HG03342 (cell line): ENCODE measurements at regions not wholly inside any gene's neighbourhood (a gene's known extent, or its start where the extent isn't known, plus 50 kb on each side); places are given as distances from the start of the nearest gene placed in this dataset.
"Not testable (repeated sequence)": the region's sequence is repeated elsewhere in the genome, so short reads cannot be mapped to it uniquely, and the experiment has no call there.

Experiments
- ATAC-seq: cut with Tn5 transposase; IDR thresholded peaks from one replicate; pipeline ENCODE4 v1.9.1; 2021; ENCODE audit warnings: mild to moderate bottlenecking, moderate library complexity; ENCODE audit not compliant: unreplicated experiment

DNA sequence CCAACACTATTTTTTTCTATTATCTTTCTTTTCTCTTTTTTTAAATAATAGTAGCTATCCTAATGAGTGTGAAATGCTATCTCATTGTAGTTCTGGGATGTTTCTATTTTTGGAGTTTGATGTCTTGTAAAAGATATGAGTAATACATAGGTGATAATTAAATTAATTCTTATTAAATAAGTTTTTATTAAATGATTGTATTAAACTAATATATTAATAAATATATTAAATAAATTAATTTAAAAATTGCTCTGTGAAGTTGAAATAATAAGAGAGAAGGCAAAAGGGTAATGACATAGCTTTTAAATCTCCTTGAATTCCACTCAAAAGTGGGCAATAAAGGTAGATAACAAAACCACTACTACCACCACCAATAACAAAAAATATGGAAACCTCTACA, 230.2 kb upstream of the SSTR1 start:
- ATAC-seq: no peak

DNA sequence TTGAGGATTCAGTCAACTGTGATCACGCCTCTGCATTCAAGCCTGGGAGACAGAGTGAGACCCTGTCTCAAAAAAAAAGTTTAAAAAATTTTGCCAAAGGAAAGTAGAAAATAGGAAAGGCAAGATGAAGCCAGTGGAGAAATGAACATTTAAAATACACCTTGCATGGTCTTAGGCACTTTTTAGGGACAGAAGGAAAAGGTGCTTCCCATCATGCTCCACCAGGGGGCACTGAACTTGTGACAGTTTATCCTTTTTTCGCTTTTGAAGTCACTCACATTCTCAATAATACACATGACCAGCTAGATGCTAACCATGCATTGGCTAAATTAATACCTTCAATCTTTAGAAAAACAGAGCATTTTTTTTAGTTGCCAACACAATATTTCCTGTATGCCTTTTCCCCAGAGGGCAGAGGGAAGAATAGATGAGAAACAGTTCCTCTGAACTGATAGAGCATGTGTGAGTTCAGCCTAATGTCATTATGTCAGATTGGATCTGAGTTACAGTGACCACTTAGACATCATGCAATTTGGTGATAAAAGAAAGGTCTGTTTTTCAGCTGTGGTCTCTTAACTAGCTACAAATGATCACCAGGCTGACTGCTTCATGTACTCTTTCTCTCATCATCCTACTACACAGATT, 221.8 kb upstream of the SSTR1 start:
- no peak for ATAC-seq

DNA sequence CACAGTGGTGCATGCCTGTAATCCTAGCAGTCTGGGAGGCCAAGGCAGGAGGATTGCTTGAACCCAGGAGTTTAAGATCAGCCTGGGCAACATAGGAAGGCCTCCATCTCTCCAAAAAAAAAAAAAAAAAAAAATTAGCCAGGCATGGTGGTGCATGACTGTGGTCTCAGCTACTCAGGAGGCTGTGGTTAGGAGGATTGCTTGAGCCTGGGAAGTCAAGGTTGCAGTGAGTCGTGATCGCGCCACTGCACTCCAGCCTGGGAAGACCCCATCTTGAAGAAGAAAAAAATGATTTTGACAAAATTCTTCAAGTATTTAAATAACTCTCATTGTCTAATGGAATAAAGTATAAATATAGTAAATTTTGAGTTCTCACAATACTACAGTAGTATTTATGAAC, 219.2 kb upstream of the SSTR1 start:
- ATAC-seq: no peak

DNA sequence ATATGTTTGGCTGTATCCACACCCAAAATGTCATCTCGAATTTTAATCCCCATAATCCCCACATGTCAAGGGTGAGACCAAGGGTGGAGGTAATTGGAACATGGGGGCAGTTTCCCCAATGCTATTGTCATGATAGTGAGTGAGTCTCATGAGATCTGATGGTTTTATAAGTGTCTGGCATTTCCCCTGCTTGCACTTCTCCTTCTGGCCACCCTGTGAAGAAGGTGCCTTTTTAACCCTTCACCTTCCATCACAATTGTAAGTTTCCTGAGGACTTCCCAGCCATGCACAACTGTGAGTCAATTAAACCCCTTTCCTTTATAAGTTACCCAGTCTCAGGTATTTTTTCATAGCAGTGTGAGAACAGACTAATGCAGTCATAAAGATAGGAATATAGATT, 216.7 kb upstream of the SSTR1 start:
- no peak for ATAC-seq

DNA sequence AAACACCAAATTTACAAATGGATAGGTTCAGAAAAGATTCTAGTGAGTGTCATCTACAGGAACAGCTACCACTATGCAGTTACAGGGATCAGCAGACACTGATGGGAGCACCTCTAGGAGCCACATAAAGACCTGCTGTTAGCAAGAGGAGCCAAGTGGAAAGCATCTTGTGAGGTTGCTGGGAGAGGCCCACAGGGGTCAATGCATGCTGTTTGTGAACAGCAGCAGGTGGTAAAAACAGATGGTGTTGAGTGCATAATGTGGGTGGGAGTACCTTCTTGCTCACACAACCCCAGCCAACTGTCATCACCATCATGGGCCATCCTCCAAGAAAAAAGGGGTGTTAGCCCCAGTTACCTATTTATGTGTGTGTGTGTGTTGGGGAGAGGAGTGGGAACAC, 215.2 kb upstream of the SSTR1 start:
- ATAC-seq: no peak

DNA sequence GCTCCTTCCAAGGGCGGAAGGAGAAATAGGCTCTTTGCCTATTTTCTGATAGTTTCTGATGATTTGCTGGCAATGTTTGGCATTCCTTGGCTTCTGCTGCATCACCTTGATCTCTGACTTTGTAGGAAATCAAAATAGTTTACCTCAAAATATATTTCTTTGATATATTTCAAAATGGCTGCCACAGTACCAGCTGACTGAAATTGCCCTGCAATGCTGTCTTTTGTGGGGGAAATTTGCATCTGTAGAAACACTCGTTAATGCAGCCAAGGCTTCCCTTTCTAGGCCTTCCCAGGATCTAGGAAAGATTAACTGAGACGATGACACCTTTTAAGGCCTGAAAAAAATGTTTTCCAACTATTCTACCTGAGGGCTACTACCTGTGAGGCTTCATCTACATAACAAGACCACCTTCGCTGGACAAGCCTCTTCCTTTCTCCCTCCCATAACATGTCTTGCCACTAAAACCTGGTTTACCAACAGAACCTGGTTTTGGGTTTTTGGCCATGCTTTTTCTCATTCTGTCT, 212.8 kb upstream of the SSTR1 start:
- no peak for ATAC-seq

DNA sequence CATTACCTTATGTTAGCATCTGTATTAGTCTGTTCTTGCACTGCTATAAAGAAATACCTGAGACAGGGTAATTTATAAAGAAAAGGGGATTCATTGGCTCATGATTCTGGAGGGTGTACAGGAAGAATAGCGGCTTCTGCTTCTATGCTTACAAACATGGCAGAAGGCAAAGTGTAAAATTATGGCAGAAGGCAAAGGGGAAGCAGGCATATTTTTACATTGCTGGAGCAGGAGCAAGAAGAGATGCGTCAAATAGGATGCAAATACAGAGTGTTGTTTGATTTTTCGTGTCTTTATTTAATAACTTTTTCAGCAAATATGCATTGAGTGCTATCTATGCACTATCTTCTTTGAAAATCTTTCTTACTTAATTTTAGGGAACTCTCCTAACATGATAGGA, 210.7 kb upstream of the SSTR1 start:
- ATAC-seq: no peak

DNA sequence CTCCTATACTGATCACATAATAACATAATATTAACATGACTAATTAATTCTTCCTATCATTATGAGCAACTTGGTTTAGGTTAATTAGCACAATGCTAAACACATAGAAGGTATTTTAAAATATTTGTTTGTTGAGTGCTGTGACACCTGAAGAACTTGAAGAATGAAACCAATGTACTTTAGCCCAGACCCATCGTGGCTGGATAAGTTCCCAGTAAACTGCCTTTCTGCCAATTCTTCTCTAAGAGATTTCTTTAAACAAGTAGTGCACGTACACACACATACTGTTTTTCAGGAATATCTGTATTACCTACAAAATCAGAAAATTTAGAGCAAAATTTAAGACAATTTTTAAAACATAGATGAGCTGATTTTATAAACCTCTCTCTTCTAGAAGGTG, 207.4 kb upstream of the SSTR1 start:
- ATAC-seq: no peak

DNA sequence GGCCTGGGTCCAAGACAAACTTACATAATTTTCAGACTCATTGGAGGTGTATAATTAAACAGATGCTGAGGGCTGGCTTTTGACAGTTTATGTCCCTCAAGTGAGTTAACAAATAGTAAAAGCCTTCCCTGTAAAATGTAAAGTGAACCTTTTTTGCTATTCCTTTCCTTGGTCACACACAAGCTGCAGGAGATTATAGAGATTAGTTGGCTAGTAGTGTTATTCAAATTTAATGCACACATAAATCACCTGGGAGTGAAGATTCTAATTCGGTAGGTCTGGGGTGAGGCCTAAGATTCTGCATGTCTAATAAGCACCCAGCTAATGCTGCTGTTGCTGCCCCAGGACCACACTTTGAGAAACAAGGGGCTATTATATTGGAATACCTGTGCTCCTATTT, 206.2 kb upstream of the SSTR1 start:
- ATAC-seq: no peak

DNA sequence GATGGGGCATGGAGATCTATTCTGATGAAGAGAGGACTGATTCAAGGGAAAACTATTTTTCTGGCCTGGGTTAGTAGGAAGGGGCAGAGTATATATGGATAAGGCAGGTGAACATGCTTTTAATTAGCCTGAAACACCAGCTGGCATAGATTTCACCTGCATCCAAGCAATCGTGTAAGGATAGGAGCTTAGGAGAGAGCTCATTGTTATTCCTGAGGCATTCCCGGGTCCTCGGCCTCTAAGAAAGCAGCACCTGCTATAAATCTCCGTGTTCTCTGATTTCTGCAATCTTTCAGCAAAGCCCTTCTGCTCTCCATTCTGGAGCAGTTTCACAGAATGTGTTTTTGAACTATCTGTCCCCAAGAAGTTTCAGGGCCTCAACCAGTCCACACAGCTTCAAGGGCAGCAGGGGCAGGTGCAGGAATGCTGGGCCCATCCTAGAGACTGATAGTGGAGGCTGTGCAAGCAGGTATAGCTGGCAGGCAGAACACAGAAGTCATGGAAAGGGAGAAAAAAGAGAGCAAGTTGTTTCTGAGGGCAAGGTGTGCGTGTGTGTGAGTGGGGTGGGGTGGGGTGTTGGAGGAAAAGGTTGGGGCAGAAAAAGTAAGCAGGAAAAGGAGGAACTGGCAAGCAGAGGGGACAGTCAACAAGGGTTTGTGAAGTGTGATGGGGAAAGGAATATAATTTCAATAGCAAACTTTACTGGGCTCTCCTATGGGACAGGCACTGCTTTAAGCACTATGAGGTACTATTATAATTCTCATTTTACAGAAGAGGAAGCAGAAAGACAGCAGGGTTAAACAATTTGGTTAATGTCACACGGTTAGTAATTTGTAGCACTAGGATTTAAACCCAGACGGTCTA, 203.7 kb upstream of the SSTR1 start:
- no peak for ATAC-seq

DNA sequence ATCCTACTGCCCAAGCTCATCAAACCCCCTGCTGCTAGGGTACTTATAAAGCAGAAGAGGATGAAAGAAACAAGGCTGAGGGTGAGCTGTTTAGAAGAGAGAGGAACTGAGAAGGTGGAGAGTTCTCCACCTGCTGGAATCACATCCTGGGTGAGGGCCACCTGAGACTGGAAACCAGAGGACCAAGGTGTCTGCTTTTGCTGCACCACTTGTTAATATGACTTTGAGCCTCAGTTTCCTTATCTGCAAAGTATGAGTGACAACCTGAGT, 203.2 kb upstream of the SSTR1 start:
- no peak for ATAC-seq

DNA sequence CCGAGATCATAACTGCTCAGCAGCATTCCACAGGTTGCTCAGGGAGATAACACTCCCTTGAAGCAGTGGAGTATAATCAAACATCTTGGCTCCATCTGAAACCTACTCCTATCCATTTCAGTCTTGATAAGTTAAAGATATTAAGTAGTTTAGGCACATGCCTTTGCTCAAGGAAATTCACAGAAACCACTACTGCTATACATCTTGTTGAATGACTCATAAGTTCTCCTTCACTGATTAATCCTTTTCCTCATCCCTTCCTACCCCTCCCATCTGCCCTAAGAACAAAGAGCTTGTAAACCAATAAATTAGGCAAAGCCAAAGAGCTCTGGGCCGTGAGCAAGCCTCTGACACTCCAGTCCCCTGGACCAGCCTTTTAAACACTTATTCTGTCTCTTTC, 196.5 kb upstream of the SSTR1 start:
- ATAC-seq: not testable (repeated sequence)

DNA sequence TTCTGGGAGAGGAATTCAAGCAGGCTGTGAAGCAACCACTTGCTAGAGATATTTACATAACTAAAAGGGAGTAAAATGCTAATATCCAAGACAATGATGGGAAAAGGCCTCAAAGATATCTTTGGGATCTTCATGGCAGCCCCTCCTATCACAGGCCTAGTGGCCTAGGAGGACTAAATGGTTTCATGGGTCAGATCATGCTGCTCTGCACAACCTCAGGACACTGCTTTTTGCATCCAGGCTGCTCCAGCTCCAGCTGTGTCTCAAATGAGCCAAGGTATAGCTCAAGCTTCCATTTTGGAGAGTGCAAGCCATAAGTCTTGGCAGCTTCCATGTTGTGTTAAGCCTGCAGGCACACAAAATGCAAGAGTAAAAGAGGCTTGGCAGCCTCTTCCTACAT, 195.6 kb upstream of the SSTR1 start:
- ATAC-seq: no peak

DNA sequence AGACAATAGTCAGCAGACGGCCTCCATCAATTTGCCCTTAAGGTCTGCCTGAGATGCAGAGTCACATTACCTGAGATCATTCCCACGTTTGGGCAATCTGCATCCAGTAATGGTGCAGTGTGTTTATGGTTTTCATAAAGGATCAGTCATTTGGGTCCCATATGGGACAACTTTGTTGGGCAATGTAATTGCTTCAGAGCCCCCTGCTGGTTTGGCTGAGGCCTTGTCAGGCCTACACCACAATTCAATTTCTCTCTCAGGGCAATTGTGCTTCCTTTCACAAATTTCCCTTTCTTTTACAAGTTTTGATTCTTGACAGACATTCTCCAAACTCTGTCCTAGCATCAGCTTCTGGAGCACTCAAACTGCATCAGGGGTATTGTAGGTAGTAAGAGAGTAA, 191.2 kb upstream of the SSTR1 start:
- ATAC-seq: no peak

DNA sequence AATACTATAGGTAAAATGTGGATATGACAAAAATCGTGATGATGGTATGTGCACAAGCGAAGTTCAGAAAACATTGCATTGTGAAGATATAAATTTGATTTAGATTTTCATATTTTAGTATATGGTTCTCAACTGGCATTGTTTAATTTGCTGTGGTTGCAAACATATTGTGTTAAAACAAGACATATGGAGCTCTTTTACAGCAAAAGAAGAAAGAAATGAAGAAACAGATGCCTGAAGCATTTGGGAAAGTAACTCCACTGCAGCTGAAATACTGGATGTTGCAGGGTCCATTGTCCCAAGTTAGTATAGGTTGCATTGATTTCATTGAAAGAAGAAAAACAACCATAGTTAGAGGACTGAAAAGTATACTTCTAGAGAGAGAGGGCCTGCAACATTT, 185.8 kb upstream of the SSTR1 start:
- ATAC-seq: no peak

DNA sequence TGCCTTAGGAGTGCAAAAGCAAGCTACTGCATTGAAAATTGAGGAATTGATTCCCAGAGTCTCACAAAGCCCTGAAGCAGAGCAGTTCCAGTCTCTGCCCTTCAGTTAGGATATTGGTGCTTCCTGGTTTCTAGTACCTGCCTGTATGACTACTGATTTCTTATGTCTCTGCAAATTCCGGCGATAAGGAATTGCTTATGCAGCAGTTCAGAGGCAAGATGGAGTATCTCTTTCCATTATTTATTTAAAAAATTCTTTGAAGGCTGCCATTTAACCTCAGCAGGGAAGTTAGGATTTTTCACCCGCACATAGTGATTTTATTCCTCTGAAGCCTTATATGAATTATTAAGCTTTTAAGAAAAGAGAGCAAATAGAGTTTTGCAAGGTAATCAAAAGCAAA, 184.9 kb upstream of the SSTR1 start:
- ATAC-seq: no peak

DNA sequence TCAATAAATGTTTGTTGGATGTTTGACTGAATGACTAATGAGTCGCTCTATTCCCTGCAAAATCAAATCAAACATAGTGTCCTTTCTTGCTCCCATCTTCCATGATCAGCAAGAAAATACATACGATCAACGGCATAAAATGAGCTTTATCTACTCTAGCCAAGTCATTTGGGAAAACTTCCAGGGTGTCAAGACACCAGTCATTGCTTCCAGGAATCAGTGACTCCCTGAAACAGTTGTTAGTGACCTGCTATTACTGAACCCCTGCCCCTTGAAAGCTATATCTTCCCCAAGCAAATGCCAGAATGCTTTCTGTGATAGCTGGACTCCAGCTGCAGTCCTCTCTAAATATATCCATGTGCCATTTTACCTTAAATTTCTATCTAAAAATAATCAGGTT, 169.5 kb upstream of the SSTR1 start:
- no peak for ATAC-seq

DNA sequence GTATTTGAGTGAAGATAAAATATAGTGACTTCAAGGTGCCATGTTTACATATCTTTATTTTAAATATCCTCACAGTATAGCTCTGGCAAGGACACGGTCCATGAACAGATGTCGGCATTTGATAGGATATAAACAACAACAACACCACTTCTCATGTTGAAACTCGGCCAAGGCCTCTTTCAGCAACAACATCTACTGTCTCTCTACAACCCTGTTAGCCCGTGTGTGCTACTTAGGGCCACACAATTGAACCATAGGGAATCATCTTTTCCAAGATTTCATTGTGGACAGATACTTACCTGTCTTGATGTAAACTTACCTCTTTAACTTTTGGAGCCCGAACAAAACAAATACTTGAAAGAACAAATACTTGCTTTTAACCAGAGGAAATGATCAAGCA, 168.7 kb upstream of the SSTR1 start:
- ATAC-seq: no peak

DNA sequence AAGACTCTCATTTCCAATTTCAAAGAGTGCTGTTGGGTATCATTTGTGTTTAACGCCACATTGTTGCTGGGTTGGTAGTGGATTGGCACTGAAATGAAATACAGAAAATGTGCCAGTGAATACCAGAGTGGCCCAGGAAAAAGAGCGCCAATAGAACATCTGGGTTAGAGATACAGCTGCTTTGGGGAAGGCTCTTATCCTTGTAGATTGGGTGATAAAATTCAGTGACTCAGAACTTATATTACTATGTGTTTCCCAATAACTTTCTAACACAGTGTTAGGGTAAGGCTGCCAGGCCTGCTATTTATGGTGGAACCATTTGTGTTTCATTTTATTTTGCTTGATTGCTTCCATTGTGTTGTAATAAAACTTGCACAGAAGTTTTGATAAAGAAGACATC, 168.2 kb upstream of the SSTR1 start:
- no peak for ATAC-seq

DNA sequence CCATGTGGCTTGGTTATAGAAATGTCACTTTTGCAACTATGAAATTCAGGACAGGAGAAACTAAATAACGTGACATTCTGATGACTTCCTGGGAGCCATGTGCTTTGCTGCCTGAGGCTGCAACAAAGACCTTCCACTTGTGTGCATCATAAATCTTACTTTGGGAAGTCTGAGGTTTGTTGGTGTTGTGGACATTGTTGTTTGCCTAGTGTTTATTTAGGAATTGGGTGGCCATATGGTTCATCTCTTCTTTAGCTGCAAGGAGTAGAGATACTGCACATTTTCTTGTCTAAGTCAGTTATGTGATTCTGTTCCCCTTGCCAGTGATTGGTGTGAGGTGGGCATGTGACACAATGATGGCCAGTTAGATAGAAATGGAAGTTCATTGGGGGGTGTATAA, 167.3 kb upstream of the SSTR1 start:
- no peak for ATAC-seq

DNA sequence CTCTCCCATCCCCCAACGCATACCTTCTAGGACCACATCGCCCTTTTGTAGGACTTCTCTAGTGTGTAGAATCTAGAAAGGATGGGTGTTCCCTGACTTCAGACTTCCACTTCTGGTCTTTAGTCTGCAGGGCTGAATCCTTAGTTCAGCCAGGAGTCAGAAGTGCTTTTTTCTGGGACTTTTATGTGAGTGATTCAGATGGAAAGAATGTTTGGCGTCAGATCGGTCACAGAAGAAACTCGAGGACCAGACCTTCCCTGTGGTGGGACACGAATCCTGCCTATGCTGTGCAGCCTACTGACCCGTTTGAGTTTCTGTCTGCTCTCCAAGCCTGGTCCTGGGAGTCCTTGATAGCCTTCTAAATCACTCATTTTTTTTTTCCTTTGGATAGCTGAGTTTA, 165.4 kb upstream of the SSTR1 start:
- no peak for ATAC-seq

DNA sequence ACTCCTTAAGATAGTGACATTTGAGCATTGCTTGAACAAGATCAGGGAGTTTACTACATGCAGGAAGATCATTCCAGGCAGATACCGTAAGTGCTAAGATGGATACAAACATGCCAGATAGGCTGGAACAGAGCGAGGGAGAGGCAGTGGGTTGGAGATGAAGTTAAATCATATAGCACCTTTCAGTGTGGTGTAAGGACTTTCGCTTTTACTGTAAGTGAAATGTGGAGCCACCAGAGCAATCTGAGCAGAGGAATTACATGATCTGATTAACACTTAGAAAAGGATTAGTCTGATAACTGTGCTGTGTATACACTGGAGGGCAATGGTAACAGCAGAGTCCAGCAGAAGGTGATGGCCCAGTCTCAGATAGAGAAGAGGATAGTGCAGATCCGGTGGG, 163.0 kb upstream of the SSTR1 start:
- ATAC-seq: no peak

DNA sequence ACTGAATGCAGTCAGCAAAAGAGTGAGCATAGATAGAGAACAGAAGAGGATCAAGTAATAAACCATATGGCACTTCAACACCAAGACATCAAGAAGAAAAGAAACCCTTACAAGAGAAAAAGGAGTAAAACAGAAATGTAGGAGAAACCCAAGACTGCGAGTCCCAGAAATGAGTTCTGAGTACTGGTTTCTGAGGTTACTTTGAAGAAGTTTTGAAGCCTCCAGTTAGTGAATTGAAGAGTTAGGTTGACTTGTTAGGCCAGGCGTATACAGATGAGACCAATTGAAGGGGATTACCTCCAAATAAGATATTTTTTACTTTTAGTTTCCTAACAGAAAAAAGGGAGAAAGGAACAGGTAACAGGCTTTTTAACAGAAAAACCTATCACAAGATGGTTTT, 162.2 kb upstream of the SSTR1 start:
- no peak for ATAC-seq
